ENCODE measurements at regions not wholly inside any gene's neighbourhood (a gene's known extent, or its start where the extent isn't known, plus 50 kb on each side); places are given as distances from the start of the nearest gene placed in this dataset.
"Not testable (repeated sequence)": the region's sequence is repeated elsewhere in the genome, so short reads cannot be mapped to it uniquely, and the experiment has no call there.

- DNase-seq (ENCODE audit: low spot score) = no peak
Observed at GRCh38 chr7:149565096-149565382, 67.4 kb upstream of the ZNF746 start.

- DNase-seq (ENCODE audit: low spot score) = no peak
Observed at GRCh38 chr7:149564340-149565095, 66.9 kb upstream of the ZNF746 start.

GRCh38 chr7:149562602-149563001, 65.0 kb upstream of the ZNF746 start:
- DNase-seq (ENCODE audit: low spot score) = no peak

- no peak for DNase-seq (ENCODE audit: low spot score)
Observed at GRCh38 chr7:149561072-149561471, 63.5 kb upstream of the ZNF746 start.

GRCh38 chr7:149559711-149560110, 62.1 kb upstream of the ZNF746 start:
- DNase-seq (ENCODE audit: low spot score) = no peak

- DNase-seq (ENCODE audit: low spot score) = no peak
Observed at GRCh38 chr7:149558149-149558861, 60.7 kb upstream of the ZNF746 start.

- not testable (repeated sequence) for DNase-seq (ENCODE audit: low spot score)
Observed at GRCh38 chr7:149556525-149556924, 58.9 kb upstream of the ZNF746 start.

GRCh38 chr7:149554821-149555220, 57.2 kb upstream of the ZNF746 start:
- not testable (repeated sequence) for DNase-seq (ENCODE audit: low spot score)

- not testable (repeated sequence) for DNase-seq (ENCODE audit: low spot score)
Observed at GRCh38 chr7:149553991-149554390, 56.4 kb upstream of the ZNF746 start.

GRCh38 chr7:149552799-149553198, 55.2 kb upstream of the ZNF746 start:
- DNase-seq (ENCODE audit: low spot score) = no peak
